Dermis microvascular lymphatic vessel endothelial cell (primary cell): ENCODE measurements at regions not wholly inside any gene's neighbourhood (a gene's known extent, or its start where the extent isn't known, plus 50 kb on each side); places are given as distances from the start of the nearest gene placed in this dataset.
A peak's percentile ranks its signal among the peaks of the same experiment; 100 is the strongest.

Source experiments
- DNase-seq, 2 donors: peaks; one replicate each; pipeline versions ENCODE4 v3.0.0 to v3.0.0-alpha.2; 2010; ENCODE audit warnings: low read depth in 2 of 2

DNA sequence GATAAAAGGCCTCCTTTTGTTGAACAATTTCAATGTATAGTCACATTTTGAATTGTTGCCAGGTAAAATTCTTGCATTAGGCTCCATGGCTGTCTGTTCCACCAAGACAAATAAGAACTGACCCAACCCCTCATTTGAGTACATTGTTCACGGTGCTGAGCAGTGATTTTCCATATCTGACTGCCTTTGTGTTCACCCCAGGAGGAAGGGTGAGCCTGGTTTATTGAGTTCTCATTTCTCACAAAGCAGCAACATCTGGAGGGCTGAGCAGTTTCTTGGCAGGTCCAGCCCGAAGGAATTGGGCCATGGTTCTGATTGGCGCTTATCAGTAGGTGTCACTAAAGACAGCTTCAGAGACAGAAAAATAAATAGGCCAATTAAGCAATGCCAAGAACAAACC lies 149.1 kb downstream of the BMP4 start:
- peak in 1 of 2 donors; percentile 51 for DNase-seq

DNA sequence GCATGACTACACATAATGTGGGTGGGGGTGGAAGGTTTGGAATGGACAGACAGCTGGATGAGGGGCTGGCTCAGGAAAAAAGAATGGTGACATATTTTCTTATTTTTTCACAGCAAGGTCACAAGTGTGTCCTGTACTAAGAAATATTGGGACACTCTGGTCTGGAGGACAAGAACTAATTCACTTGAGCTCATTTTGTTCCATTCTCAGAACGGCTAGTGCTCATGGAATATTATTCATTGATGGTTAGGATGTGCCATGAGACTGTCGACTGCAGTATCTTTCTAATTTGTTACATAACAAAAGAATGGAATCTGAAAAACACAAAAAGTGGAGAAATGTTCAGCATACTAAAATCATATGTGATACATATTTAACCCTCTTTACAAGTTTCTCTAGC lies 149.5 kb downstream of the BMP4 start:
- no peak for DNase-seq

DNA sequence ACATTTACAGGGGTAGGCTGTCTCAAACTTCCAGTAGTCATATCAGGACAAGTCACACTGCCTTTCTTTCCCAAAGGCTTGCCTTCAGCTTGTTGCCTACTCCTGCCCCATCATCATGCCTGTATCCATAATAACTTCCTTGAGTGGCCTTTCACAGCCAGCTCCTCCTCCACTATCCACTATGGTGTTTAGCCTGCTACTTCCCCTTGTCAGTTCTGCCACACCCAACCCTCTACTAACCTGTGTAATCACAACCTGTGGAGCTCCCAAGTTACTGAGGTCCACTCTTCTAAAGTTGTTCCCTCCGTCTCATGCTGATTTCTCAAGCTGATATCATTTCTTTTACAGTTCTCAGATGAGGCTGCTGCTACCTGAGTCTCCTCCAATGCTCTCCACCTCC lies 159.9 kb downstream of the BMP4 start:
- no peak for DNase-seq

DNA sequence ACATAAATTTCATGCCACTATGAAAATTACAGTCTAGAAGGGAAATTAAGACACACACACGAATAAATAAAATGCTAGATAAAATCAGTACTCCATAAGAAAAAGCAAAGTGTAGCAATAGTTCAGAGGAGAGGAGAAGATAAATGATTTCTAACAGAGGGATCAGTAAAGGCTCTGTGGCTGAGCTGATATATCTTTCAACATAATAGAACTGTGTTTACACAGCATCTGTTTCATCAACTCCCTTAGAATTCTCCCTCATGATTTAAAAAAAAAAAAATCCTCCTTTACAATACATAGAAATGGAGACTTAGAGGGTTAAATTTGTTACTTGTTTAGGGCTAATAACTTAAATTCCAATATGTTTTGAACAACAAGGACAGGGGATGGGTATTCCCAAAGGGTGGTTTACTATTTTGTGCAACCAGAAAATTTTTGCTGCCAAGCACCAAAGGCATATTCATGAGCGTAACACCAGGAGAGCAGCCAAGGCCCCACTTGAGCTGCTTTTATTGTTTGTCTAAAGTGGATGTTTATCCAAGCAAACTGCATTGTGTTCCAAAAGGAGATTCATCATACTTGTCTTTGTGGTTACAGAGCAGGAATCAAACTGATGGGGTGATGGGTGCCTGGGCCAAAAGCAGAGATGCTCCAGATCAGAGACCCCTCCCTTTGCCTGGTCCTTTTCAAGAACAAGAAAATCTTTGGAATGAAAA lies 162.7 kb downstream of the BMP4 start:
- DNase-seq: peak in 1 of 2 donors; percentile 15

DNA sequence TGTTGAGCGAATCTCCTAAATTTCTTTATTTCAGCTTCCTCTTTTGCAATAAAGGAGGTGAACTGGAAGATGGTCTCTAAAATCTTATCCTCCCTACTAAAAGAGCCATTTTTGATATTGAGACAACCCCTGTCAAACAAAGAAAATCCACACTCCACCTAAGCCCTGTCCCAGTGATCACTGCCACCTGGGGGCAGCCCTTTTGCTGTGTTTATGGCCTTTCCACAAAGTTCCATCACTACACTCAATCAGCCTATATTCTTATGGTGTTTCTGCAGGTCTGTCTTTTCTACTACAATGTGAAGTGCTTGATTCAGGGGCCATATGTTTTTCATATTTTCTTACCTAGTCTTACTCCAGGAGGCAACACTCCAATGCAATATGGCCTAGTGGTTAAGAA lies 163.7 kb downstream of the BMP4 start:
- DNase-seq: no peak

DNA sequence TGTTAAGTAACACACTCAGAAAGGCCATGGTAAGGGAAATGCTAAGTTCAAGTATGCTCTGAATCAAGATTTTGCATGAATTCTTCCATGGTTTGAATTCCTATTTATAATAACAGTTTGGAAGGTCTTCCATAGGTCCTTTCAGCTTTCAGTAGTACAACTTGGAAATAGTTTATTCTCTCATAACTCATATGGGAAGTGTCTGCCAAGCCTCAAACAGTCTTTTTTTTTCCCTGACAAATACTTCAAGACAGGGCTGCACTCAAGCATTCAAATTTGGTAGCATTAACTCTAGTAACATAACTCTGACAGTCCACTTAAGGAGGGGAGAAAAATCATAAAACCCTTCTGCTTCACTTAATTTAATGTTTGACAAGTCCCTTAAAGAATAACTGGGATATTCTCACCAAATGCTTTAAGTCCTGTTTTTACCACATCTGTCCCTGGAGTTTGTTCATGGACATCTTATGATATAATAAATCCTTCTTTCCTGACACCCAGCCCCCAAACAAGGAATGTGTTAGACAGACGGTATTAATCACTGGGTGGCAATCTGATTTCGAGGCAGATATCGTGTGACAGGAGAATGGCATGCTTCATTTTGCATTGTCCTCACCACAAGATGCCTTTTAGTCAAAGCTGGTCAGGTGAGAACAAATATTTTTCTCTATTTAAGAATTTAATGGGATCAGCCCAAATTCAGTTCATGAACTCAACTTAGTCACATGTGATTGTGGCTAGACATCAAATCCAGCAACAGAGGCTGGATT lies 165.7 kb downstream of the BMP4 start:
- no peak for DNase-seq

DNA sequence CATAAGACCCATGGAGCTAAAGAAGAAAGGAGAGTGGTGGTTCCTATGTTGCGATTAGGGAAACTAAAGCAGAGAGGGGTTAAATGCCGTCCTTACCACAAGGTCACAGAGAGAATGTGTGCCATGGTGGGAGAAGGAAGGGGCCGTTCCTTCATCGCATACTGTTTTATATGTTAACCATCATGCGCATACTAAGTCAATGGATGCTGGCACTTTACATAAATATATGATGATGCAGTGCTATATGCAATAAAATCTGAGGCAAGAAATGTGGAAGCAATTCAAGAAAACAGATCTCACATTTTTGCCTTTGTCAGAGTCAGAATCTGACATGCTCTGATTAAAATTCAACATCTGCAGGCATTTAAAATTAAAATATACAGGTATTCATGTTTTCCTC lies 168.1 kb downstream of the BMP4 start:
- DNase-seq: no peak

DNA sequence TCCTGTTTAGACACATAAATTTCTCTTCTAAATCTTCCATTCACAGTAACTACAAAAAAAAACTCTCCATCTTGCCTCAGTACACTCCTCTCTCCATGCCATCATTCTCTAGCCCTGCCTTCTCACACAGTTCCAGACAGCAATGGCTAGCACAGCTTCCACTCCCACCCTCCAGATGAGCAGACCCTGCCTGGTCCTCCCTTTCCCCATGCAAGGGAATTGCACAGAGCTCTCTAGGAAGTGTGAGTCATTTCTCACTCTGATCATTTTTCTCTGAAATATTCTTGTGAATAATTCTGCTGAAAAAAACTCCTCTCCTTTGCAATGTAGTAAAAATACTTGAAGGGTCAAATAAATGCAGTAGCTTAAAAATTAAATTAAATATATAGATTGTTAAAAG lies 170.6 kb downstream of the BMP4 start:
- DNase-seq: peak in 1 of 2 donors; percentile 33

DNA sequence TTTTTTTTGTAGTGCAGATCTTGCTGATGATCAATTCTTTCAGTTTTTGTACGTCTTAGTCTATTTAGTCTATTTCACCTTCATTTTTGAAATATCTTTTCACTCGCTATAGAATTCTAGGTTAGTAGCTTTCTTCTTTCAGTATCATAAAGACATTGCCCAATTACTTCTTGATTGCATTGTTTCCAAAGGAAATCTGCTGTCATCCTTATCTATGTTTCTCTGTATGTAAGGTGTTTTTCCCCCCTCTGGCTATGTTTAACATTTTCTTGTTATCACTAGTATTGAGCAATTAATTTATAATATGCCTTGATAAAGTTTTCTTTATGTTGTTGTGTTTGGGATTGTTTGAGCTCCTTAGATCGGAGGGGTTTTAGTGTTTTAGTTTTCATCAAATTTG lies 171.9 kb downstream of the BMP4 start:
- no peak for DNase-seq

DNA sequence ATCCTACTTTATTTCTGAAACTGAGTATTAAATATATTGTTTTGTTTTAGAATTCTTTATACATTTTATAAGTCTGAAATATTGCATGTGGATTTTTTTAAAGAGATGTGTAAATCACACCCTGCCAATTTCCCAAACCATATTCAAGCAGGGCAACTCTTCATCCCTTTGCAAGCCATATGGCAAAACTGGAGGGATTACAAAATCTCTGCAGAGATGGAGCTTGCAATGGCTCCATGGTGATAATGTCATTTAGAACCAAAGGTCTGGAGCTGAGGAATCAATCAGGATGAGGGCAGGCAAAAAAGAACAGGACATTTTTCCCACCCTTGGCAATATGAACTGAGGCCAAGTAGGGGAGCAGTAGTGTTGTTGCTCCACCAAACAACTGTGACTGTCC lies 173.4 kb downstream of the BMP4 start:
- no peak for DNase-seq

DNA sequence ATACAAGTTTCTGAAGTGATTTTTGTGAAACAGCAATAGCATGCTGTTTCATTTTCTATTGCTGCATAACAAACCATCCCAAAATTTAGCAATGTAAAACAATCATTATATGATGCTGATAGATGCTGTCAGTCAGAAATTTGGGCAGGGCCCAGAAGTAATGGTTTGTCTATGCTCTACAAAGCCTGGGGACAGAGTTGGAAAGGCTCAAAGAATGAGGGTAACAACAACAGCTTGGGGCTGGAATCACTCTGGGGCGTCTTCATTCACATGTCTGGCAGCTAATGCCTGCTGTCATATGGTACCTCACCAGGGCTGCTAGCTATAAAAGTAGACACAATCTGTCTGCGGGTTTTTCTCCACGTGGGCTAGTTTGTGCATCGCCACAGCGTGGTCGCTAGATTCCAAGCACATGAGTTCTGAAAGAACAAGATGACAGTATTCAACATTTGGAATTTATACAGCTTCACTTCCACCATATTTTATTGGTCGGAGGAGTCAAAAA lies 176.5 kb downstream of the BMP4 start:
- DNase-seq: no peak

DNA sequence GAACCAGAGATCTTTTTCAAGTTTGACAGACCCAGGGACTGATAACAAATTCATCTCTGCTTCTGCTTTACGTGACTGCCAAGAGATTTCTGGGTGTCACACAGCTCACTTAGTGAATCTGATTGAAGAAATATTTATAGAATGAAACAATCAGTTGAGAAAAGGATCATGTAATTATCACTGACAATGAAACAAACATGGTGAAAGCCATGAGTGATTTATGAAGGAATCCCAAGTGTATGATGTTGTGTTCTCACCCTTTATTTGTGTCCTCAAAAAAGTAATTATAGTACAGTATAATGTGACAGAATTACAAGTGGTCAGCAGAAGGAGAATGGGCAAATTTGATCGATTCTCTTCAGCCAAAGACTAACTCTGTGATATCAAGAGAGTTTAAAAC lies 177.3 kb downstream of the BMP4 start:
- no peak for DNase-seq

DNA sequence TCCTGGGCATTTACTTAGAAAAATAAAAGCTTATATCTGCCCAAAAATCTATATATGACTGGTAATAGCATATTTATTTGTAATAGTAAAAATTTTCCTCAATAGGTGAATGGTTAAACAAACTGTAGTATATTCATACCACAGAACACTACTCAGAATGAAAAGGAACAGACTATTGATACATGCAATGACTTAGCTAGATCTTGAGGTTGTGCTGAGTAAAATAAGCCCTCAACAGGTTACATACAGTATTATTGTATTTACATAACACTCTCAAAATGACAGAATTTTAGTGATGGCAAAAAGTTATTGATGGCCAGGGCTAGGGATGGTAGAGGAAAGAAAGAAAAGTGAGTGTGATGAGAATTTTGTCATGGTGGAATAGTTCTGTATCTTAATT lies 178.4 kb downstream of the BMP4 start:
- no peak for DNase-seq

DNA sequence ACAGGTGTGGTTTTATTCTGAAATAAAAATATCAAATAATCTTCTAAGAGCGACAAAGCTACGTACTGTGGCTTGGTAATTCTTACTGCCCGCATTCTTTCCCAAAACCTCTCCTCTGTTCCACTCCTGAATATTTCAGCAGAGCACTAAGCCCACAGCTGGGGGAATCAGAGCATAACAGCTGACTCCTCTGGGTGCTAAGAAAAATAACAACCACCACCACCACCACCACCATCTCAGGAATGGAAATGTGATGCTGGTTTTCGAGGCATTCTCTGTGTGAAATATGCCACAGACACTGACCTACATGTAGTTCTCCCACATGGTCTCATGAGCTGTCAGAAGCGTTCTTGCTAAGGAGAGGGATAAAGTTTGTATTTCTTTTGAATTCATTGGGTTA lies 183.7 kb downstream of the BMP4 start:
- DNase-seq: no peak

DNA sequence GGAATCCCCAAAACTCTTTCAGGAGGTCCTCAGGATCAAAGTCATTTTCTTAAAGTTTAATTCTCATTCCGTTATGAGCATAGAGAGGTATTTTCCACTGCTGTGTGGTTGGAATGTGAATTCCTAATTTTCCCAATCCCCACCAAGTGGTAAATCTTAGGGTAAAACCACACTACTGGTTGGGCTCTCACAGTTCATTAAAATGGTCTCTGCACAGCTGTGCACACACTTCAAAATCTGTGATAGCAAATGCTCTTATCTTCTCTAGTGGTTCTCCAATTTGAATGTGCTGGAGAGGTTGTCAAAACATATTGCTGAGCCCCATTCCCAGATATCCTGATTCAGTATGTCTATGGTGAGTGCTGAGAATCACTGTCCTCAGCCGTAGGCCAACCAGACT lies 189.1 kb downstream of the BMP4 start:
- DNase-seq: no peak

DNA sequence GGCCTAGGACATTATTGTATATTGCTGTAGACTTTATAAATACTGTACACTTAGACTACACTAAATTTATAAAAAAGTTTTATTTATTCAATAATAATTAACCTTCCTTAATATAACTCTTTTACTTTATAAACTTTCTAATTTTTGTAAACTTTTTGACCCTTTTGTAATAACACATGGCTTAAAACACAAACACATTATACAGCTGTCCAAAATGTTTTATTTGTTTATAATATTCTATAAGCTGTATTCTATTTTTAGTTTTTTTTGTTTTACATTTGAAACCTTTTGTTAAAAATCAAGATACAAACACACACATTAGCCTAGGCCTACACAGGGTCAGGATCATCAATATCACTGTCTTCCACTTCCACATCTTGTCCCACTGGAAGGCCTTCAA lies 190.0 kb downstream of the BMP4 start:
- no peak for DNase-seq

DNA sequence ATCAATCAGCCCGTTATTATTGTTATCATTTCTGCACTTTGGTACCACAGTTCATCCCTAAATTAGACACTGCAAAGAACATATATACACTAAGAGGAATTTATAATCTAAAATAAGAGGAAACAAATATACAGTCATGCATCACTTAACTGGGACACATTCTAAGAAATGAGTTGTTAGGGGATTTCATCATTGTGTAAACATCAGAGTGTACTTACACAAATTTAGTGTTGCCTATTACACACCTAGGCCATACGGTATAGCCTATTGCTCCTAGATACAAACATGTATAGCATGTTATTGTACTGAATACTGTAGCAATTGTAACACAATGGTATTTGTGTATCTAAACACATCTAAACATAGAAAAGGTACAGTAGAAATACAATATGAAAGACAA lies 190.5 kb downstream of the BMP4 start:
- no peak for DNase-seq

DNA sequence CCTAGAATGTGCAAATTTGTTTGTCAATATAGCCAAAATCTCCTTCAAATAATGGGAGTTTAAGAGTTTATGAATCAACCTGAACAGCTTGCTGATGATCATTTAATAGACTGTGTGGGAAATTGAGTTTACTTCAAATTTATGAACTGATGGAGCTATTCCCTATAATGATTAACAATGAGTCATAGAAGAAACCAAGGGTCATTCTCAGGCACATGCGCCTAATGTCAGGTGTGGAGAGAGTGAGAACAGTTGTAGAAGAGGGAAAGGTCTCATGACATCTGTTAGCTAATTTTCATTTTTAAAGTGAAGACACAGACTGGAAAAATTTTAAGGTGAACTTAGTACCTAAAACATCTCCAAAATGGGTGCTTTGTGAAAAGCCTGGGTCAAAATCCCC lies 191.8 kb downstream of the BMP4 start:
- no peak for DNase-seq

DNA sequence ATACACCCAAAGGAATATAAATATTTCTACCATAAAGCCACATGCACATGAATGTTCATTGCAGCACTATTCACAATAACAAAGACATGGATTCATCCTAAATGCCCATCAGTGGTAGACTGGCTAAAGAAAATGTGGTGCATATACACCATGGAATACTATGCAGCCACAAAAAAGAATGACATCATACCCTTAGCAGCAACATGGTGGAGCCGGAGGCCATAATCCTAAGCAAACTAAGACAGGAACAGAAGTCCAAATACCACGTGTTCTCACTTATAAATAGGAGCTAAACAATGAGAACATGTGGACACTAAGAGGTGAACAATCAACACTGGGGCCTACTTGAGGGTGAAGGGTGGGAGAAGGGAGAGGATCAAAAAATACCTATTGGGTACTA lies 198.5 kb downstream of the BMP4 start:
- no peak for DNase-seq

DNA sequence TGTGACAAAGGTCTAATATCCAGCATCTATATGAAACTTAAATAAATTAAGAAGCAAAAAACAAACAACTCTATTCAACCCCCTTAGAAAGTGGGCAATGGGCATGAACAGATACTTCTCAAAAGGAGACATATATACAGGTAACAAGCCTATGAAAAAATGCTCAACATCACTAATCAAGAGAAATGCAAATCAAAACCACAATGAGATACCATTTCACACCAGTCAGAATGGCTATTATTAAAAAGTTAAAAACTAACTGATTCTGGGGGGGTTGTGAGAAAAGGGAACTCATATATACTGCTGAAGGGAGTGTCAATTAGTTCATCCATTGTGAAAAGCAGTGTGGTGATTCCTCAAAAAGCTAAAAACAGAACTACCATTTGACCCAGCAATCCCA lies 198.9 kb downstream of the BMP4 start:
- no peak for DNase-seq

DNA sequence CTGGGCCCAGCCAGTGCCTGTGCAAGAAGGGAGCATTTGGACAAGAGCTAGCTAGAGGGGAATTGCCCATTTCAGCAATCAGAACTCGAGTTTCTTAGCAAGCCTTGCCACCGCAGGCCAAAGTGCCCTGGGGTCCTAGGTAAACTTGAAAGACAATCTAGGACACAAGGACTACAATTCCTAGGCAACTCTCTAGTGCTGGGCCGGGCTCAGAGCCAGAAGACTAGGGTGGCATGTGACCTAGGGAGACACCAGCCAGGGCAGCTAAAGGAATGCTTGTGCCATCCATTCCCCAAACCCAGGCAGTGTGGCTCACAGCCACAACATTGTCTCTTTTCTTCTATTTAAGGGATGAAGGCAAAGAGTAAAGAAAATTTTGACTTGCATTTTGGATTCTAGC lies 205.0 kb downstream of the BMP4 start:
- DNase-seq: no peak

DNA sequence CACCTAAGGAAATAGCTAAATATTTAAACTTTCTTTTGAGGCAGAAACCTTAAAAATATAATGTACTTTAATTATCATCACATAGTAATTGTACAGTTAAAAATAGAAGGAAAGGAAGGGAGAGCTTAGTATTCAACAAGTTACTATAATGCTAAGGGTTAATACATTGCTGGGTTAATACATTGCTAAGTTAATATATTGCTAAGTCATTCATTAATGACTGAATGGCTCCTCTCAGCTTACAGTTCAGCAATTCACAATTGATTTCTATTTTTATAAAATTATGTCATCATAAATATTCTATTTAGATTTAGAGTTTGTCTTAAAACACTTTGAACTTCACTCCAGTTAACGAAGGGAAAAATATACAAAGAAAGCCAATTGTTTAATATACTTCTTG lies 207.9 kb downstream of the BMP4 start:
- DNase-seq: no peak

DNA sequence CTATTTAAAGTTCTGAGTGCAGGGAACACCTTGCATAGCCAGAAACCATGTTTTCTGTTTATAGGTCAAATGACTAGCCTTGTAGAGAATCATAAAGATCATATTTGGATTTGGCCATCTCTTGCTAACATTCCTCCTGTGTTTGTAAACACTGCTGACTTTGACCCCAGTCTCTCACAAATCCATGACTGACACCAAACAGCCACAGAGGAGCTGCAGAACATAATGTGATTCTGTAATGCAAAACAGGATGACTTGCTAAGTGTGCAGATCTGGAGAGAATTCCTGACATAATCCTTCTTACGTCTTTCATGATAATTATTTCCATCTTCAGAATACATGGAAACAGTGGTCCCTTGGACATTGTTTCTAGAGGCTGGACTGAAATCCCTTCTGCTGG lies 211.8 kb downstream of the BMP4 start:
- DNase-seq: no peak
